ENCODE measurements at regions not wholly inside any gene's neighbourhood (a gene's known extent, or its start where the extent isn't known, plus 50 kb on each side); places are given as distances from the start of the nearest gene placed in this dataset.

GRCh38 chr5:6806668-6807067 is 93.4 kb downstream of the TENT4A start:
- no peak for DNase-seq (ENCODE audit: low spot score)

- DNase-seq (ENCODE audit: low spot score), result no peak
These were observed 95.2 kb downstream of the TENT4A start for GRCh38 chr5:6808462-6808861.

DNA sequence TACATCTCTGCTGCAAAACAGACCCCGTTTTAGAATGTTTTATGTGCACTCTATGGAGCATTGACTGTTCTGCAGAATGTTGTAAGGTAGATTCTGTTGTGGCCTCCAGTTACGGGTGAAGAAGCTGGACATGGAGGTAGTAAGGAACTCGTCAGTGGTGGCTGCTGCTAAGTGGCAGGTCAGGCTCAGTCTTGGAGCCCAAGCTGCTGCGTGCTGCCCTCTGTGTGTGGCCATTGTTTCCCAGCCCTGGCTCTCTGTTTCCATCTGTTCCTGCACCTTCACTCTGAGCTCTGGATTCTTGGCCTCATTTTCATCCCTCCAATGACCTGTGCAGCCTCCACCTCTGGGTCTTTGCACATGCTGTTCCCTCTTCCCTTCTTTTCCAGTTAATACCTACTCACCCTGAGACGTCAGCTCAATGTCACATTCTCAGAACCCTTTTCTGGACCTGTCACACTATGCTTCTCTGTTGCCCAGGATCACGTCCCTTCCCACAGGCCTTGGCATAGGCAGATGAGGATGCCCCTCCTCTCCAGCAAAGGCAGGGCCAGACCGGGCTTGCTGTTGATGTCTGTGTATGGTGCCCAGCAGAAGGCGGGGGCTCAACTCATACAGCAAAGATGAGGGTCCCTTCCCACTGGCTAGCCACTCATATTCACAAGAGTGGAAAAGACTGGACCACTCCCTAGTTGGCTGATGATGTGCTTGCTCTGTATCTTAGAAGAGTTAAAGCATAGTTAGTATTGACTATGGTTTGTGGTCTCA is 97.6 kb downstream of the TENT4A start:
- no peak for DNase-seq (ENCODE audit: low spot score)

DNA sequence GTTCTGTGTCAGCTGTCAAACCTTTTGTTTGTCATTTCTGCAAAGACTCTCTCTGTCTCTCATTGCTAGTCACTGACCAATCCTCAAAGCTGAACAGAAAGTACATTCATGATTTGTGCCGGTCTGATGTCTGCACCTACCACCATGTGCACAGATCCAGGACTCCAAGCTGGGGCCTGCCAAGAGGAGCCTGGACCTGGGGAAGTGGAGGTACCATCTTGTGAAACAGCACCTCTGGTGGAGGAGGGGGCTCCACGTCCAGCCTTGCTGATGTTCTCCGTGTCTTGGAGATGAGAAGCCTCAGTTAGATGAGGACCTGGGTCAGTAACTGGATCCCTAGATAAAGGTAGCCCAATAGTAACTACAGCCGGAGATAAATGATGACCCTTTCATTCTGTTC is 98.9 kb downstream of the TENT4A start:
- no peak for DNase-seq (ENCODE audit: low spot score)

DNA sequence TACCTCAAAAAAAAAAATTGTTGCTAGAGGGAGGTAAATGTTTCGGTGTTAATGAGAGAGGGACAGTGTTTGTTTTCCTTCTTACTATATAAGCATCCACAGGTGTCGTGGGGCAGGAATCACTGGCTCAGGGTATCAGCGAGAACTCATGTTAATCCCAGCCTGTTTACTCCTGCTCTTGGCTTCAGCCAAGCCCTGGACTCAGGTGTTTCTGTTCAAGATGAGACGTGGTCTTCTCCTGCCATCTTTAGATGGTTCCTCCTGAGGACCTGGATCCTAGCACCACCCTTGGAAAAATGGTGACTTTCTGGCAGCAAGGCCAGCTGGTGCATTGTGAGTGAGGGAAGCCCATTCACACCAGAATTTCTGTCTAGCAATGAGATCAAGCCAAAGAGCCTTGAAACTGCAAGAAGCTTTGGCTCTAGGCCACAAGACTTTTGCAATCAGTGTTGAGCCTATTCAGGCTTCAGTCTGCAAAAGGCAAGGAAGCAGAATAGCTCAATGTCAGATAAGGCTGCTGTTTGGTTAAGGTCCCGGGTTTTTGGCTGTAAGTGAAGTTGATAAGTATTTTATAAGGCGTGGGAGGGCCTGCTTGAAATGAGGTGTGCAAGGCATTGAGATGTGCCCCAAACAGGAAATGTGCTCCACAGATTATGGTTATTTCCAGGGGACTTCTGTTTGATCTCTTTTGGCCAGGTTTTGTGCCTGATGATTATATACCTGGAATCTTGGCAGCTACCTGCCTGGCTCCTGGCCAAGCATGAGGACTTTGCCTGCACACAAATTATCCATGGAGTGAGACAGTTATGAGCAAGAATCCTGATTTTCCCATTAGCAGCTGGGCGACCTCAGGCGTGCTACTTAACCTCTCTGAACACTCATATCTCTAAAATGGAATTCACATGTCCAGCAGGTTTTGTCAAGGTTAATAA is 99.8 kb downstream of the TENT4A start:
- no peak for DNase-seq (ENCODE audit: low spot score)

- no peak for DNase-seq (ENCODE audit: low spot score)
These were observed 101.6 kb downstream of the TENT4A start for GRCh38 chr5:6814816-6815215.

- DNase-seq (ENCODE audit: low spot score), result no peak
These were observed 105.6 kb downstream of the TENT4A start for GRCh38 chr5:6818594-6819511.

DNA sequence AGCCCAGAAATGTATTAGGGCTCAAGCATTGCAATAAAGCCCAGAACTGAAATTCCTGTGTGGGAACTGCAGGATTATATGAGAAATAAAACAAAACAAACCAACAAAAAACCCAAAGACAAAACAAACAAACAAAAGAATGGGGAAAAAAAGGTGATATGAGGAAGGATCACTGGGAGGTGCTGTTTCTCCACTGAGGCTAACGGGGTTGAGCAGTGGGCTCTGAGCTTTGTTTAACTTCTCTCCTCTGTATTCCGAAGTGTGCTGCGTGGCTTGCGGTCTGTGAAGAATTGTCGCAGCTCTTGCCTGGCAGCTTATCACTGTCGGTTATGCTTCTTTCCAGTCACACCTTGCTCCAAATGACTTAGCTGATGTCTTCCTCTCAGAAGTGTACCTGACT is 106.3 kb downstream of the TENT4A start:
- no peak for DNase-seq (ENCODE audit: low spot score)

DNA sequence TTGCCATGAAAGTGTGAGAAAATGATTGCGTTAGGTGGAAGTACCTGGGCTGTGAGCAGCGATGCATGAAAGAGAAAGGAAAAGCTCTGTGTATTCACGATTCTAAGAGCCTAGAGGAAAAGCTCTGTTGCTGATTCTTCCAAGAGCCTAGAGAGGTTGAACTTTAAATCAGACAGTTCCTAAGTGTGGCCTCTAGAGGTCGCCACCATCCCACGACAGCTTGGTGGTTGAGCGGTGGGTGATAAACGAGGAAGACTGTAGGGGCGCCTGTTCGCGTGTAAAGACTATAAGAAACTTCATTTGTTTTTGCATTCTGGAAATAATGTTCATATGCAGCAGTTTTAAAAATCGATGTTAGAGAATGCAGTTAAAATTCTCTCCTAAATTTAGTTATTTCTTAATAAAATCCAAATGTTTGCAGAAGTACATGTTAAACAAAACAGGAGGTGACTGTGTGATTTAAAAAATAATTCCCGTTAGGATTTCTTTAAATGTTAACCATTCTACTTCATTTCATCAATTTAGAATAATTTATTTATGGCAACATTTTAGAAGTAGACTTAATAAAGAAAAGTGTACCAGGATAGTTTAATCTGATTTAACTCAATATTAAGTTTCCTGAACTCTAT is 107.7 kb downstream of the TENT4A start:
- peak; percentile 47 for DNase-seq (ENCODE audit: low spot score)

GRCh38 chr5:6822068-6822467 is 108.8 kb downstream of the TENT4A start:
- no peak for DNase-seq (ENCODE audit: low spot score)

- DNase-seq (ENCODE audit: low spot score), result no peak
These were observed 109.5 kb downstream of the TENT4A start for GRCh38 chr5:6822556-6823343.

DNA sequence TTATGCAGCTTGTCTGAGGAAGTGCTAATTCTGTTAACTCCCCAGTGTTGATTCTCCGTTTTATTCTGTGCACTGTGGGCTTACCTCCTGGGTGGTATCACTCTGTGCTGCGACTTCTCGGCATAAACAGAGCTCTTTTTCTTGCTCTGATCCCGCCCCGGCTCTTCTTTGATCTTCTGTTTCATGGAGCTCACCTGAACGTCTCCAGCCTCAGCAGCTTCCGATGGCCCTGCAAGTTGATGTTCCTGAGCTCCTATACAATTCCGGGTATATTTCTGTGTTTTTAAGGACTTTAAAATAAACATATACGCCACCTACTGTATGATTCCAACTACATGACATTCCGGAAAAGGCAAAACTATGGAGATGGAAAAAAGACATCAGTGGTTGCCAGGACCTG is 110.8 kb downstream of the TENT4A start:
- DNase-seq (ENCODE audit: low spot score), result no peak

DNA sequence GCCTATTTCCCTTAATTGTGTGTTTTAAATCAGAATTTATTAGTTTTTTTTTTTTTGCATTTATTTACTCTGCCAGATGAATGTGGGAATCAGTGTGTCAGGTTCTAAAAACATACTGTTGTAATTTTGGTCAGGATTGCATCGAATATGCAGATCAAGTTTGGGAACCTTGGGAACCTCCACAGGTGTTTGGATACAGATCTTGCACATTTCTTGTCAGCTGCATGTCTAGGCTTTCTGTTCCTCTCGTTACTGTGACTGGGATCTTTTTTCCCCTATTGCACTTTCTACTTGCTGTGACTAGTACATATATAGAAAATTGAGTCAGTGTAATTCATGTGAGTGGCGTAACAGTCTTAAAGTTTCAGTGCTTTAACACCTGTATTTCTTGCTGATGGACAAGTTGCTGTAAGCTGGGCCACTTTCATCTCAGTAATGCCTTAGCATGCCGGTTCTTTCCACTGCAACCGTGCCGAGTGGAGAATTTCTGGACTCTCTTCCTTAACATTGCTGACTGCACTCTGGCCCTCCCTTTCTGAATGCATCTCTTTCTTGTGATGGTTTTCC is 112.5 kb downstream of the TENT4A start:
- no peak for DNase-seq (ENCODE audit: low spot score)

- DNase-seq (ENCODE audit: low spot score), result no peak
These were observed 113.5 kb downstream of the TENT4A start for GRCh38 chr5:6826756-6827155.

DNA sequence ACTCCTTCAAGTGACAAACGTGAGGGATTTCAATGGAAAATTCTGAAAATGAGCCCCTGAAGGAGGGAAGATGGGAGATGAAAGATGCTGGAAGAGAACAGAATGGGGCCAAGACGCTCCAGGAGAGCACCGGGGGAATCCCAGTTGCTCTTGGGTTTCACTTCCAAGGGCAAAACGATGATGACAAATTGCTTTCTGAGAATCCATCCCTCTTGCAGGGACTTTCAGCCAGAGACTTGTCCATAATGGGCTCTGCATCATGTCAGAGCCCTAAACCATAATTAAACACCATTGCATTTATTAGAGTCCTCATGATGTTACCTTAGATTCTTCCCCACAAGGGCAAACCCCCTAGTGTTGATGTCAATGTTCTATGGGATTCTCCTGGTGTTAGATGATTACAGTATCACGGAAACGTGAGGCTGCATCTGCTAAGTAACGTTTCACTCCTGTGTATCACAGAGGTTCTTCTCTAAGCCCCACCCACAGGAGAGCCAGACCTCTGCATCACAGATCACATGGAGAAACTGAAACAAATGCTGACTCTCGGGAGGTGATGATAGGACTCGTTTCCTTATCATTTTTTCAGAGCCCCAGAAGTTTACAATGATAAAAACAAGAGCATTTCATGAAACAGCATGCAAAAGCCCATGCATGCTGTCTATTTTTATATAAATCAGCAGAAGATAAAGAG is 114.4 kb downstream of the TENT4A start:
- DNase-seq (ENCODE audit: low spot score), result no peak

DNA sequence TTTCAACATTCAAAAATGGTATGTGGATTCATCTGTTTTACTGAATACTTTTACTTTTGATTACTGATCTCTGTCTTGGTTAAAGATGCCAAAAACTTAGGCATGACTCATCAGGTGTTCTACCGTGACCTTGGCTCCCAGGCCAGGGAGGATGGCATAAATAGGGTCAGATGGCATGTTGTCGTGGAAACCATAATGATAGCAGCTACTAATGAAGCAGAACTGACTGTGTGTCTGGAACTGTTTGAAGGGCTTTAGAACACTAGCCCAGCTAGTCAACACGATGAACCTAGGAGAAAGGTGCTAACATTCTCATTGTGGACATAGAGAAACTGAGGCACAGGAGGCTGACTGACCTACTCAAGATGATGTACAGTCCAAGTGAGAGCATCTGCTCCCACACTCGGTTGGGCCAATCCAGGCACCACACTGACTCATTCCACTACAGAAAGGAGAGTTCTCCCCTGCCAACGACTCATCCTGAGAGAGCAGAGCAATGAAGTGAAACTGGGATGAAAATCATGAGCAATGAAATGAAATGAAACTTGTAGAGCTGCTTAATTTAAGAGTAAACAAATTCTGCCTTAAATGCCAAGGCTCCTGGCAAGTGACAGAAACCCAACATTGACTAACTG is 116.0 kb downstream of the TENT4A start:
- no peak for DNase-seq (ENCODE audit: low spot score)

DNA sequence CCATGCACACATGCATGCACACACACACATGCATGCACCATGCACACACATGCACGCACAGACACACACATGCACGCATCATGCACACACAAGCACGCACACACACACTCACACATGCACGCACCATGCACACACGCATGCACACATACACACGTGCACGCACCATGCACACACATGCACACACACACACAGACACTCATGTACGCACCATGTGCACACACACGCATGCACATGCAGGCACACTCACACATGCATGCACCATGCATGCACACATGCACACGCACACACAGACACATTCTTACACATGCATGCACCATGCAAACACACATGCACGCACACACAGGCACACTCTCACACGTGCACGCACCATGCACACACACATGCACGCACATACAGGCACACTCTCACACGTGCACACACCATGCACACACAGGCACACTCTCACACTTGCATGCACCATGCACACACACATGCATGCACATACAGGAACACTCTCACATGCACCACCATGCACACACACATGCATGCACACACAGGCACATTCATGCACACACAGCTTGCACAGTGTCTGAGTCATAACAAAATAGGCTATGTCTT is 117.5 kb downstream of the TENT4A start:
- DNase-seq (ENCODE audit: low spot score), result no peak

DNA sequence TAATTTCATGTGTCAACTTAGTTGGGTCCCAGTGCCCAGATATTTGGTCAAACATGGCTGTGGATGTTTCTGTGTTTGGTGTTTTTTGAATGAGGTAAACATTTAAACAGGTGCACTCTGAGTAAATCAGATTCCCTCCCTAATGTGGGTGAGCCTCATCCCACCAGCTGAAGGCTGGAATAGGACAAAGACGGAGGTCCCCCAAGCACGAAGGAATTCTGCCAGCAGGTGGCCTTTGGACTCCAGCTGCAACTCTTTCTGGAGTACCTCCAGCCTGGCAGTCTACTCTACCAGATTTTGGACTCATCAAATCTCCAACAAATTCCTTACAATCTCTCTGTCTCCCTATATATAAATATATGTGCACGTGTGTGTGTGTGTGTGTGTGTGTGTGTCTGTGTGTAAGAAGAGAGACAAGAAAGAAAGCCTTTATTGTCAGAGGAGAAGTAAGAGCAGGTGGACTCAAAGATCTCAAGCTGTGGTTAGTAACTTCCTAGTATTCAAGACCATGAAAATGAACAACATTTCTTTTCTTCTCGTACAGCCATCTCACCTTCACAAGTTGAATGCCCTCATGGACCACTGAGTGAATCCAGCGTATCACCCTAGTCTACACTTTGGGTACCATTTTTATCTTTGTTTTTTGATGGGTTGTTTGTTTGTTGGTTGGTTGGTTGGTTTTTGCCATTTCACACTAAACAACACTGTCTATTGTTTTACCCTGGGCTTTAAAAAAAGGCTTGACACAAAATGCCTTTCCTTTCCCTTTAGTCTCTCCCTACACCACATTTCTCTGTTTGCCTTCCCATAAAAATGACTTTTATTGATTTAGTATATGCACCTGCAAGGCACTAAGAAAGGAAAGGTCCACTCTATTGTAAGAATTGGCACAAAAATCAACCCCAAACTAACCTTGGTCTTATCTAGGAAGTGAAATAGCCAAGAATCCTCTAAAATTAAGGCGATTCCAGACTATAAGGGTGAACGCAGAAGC is 118.7 kb downstream of the TENT4A start:
- DNase-seq (ENCODE audit: low spot score), result no peak

Measured in SW480 (cell line).